ENCODE measurements at regions not wholly inside any gene's neighbourhood (a gene's known extent, or its start where the extent isn't known, plus 50 kb on each side); places are given as distances from the start of the nearest gene placed in this dataset.
A peak's percentile ranks its signal among the peaks of the same experiment; 100 is the strongest.
"Not testable (repeated sequence)": the region's sequence is repeated elsewhere in the genome, so short reads cannot be mapped to it uniquely, and the experiment has no call there.

DNA sequence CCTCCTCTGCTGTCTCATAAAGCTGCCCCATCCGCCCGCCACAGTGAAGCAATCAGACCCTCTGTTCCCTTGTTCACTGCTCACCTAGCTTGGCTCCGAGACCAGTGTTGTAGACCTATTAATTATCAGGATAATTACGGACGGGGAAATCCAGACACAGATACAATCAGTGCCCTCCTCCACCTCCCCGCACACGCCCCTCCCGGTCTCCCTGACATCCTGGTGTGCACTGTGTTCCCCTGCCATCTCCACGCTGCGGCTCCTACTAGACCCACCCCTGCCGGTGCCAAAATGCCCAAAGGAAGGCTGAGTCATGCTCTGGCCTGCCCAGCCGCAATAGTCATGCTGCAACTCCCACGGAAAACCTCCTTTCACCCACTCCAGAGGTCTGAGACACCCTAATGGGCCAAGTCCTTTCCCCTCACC lies 277.3 kb upstream of the TLE3 start:
- Histone ChIP-seq H3K4me1 (peaks cover 26% of the 10 kb centered on the region), H2AFZ (replicated peaks) (no peak overlapping the region), H3K9me3 (ENCODE audit: low read depth) (no peaks in the 10 kb centered on the region), H3K27ac (no peak overlapping the region), H3K4me2 (no peak overlapping the region), H3K9ac (no peak overlapping the region), H3K4me3 (no peak overlapping the region), H3K79me2 (ENCODE audit: low read depth) (no peaks in the 10 kb centered on the region), H3K27me3 (no peaks in the 10 kb centered on the region), H3K36me3 (no peaks in the 10 kb centered on the region), H3F3A (ENCODE audit: low read depth) (peaks cover 3% of the 10 kb centered on the region), H4K20me1 (ENCODE audit: low read depth) (no peaks in the 10 kb centered on the region)
- Mint-ChIP-seq H3K4me3 (no peak overlapping the region), H3K9me3 (no peaks in the 10 kb centered on the region), H3K4me1 (peaks cover 33% of the 10 kb centered on the region), H3K27me3 (ENCODE audit: insufficient read depth, low read depth) (peaks cover 16% of the 10 kb centered on the region), H3K27ac (no peak overlapping the region), H3K36me3 (no peaks in the 10 kb centered on the region)
- TF ChIP-seq EZH2 (IDR thresholded peaks at IDR 0.05), result no peak
- TF ChIP-seq, protein P1, sequence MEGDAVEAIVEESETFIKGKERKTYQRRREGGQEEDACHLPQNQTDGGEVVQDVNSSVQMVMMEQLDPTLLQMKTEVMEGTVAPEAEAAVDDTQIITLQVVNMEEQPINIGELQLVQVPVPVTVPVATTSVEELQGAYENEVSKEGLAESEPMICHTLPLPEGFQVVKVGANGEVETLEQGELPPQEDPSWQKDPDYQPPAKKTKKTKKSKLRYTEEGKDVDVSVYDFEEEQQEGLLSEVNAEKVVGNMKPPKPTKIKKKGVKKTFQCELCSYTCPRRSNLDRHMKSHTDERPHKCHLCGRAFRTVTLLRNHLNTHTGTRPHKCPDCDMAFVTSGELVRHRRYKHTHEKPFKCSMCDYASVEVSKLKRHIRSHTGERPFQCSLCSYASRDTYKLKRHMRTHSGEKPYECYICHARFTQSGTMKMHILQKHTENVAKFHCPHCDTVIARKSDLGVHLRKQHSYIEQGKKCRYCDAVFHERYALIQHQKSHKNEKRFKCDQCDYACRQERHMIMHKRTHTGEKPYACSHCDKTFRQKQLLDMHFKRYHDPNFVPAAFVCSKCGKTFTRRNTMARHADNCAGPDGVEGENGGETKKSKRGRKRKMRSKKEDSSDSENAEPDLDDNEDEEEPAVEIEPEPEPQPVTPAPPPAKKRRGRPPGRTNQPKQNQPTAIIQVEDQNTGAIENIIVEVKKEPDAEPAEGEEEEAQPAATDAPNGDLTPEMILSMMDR (IDR thresholded peaks at IDR 0.05), result no peak
- no peak for TF ChIP-seq EZH2phosphoT487 (IDR thresholded peaks at IDR 0.05)
- DNase-seq (ENCODE audit: low spot score), result no peak

DNA sequence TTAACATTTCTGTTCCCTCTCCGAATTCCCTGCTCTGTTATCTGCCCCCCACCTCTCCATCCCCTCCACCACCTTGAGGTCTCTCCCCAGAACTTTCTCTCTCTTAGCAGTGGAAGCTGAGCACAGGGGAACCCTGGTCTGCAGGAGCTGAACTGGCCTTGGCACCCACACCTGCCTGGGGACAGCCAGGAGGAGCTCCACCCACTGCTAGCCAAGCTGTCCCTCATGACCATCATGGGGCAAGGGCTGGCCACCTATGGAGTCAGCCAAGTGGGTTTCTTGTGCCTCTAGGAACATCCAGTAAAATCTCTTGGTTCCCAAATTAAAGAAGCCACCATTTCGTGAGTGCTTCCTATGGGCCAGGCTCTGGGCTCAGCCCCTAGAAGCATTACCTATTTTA lies 276.4 kb upstream of the TLE3 start:
- Histone ChIP-seq H3K36me3 (no peaks in the 10 kb centered on the region), H3K4me3 (no peak overlapping the region), H3K4me1 (peaks cover 26% of the 10 kb centered on the region), H3F3A (ENCODE audit: low read depth) (peaks cover 3% of the 10 kb centered on the region), H4K20me1 (ENCODE audit: low read depth) (no peaks in the 10 kb centered on the region), H3K27me3 (no peaks in the 10 kb centered on the region), H3K9me3 (ENCODE audit: low read depth) (no peaks in the 10 kb centered on the region), H2AFZ (replicated peaks) (no peak overlapping the region), H3K4me2 (no peak overlapping the region), H3K9ac (no peak overlapping the region), H3K27ac (no peak overlapping the region), H3K79me2 (ENCODE audit: low read depth) (no peaks in the 10 kb centered on the region)
- H3K36me3 Mint-ChIP-seq, result no peaks in the 10 kb centered on the region
- H3K4me1 Mint-ChIP-seq, result peaks cover 33% of the 10 kb centered on the region
- peaks cover 16% of the 10 kb centered on the region for H3K27me3 Mint-ChIP-seq (ENCODE audit: insufficient read depth, low read depth)
- no peaks in the 10 kb centered on the region for H3K9me3 Mint-ChIP-seq
- H3K4me3 Mint-ChIP-seq, result no peak overlapping the region
- H3K27ac Mint-ChIP-seq, result no peak overlapping the region
- DNase-seq (ENCODE audit: low spot score), result no peak
- TF ChIP-seq EZH2 (IDR thresholded peaks at IDR 0.05) (no peak), EZH2phosphoT487 (IDR thresholded peaks at IDR 0.05) (no peak)
- TF ChIP-seq, protein P1 (IDR thresholded peaks at IDR 0.05), result no peak

DNA sequence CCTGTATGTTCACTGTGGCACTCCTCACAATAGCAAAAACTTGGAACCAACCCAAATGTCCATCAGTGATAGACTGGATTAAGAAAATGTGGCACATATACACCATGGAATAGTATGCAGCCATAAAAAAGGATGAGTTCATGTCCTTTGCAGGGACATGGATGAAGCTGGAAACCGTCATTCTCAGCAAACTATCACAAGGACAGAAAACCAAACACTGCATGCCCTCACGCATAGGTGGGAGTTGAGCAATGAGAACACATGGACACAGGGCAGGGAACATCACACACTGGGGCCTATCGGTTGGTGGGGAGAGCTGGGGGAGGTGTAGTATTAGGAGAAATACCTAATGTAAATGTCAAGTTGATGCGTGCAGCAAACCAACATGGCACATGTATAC lies 275.7 kb upstream of the TLE3 start:
- not testable (repeated sequence) for H3K27me3 ChIP-seq; H3K79me2 ChIP-seq (ENCODE audit: low read depth); H3K9me3 ChIP-seq (ENCODE audit: low read depth); H3K4me2 ChIP-seq; H3K9ac ChIP-seq; H3K36me3 ChIP-seq; H3K9me3 Mint-ChIP-seq; DNase-seq (ENCODE audit: low spot score); H2AFZ ChIP-seq (replicated peaks); H4K20me1 ChIP-seq (ENCODE audit: low read depth); H3K4me3 Mint-ChIP-seq; H3K27ac Mint-ChIP-seq; H3K27ac ChIP-seq; H3K4me3 ChIP-seq; H3K36me3 Mint-ChIP-seq; H3F3A ChIP-seq (ENCODE audit: low read depth)
- peaks cover 26% of the 10 kb centered on the region for H3K4me1 ChIP-seq
- Mint-ChIP-seq H3K4me1 (peaks cover 30% of the 10 kb centered on the region), H3K27me3 (ENCODE audit: insufficient read depth, low read depth) (peaks cover 16% of the 10 kb centered on the region)

DNA sequence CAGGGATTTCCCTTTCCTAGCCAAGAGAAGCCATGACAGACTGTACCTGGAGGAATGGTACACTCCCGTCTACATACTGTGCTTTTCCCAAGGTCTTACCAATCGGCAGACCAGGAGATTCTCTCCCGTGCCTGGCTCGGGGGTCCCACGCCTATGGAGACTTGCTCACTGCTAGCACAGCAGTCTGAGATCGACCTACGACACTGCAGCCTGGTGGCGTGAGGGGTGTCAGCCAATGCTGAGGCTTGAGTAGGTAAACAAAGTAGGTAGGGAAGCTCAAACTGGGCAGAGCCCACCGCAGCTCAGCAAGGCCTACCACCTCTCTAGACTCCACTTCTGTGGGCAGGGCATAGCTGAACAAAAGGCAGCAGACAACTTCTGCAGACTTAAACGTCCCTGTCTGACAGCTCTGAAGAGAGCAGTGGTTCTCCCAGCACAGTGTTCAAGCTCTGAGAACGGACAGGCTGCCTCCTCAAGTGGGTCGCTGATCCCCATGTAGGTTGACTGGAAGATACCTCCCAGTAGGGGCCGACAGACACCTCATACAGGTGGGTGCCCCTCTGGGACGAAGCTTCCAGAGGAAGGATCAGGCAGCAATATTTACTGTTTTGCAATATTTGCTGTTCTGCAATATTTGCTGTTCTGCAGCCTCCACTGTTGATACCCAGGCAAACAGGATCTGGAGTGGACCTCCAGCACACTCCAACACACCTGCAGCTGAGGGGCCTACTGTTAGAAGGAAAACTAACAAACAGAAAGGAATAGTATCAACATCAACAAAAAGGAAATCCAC lies 270.4 kb upstream of the TLE3 start:
- H3K4me1 Mint-ChIP-seq; H3K36me3 ChIP-seq; H3F3A ChIP-seq (ENCODE audit: low read depth); H3K4me3 Mint-ChIP-seq; H3K9me3 ChIP-seq (ENCODE audit: low read depth); H3K27ac Mint-ChIP-seq; H3K4me1 ChIP-seq; H3K36me3 Mint-ChIP-seq; H3K9ac ChIP-seq; H3K27ac ChIP-seq; H4K20me1 ChIP-seq (ENCODE audit: low read depth); H3K27me3 Mint-ChIP-seq (ENCODE audit: insufficient read depth, low read depth); H3K4me3 ChIP-seq; H3K4me2 ChIP-seq; DNase-seq (ENCODE audit: low spot score); H3K27me3 ChIP-seq; H3K79me2 ChIP-seq (ENCODE audit: low read depth): not testable (repeated sequence)
- peaks cover 13% of the 10 kb centered on the region for H3K9me3 Mint-ChIP-seq
- peak overlapping the region; percentile 31 for H2AFZ ChIP-seq (replicated peaks)

DNA sequence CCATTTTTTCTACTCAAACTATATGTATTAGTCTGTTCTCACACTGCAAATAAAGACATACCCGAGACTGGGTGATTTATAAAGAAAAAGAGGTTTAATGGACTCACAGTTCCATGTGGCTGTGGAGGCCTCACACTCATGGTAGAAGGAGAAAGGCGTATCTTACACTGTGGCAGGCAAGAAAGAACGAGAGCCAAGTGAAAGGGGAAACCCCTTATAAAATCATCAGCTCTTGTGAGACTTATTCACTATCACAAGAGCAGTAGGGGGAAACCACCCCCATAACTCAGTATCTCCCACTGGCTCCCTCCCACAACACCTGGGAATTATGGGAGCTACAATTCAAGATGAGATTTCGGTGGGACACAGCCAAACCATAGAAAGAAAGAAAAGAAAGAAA lies 266.3 kb upstream of the TLE3 start:
- not testable (repeated sequence) for H3K36me3 ChIP-seq

More for the DNA sequence above, 266.3 kb upstream of the TLE3 start:
- not testable (repeated sequence) for H3K9me3 ChIP-seq (ENCODE audit: low read depth); H3K4me1 ChIP-seq; H3K4me3 Mint-ChIP-seq; H4K20me1 ChIP-seq (ENCODE audit: low read depth); H3K79me2 ChIP-seq (ENCODE audit: low read depth); H3K4me1 Mint-ChIP-seq; H3K36me3 Mint-ChIP-seq; H3F3A ChIP-seq (ENCODE audit: low read depth); H3K27ac ChIP-seq; H3K27me3 ChIP-seq; H3K27ac Mint-ChIP-seq; H3K4me2 ChIP-seq; H2AFZ ChIP-seq (replicated peaks); H3K9ac ChIP-seq; DNase-seq (ENCODE audit: low spot score); H3K27me3 Mint-ChIP-seq (ENCODE audit: insufficient read depth, low read depth); H3K4me3 ChIP-seq
- peaks cover 13% of the 10 kb centered on the region for H3K9me3 Mint-ChIP-seq
